Endodermal cell (in vitro differentiated cells): ENCODE measurements at regions not wholly inside any gene's neighbourhood (a gene's known extent, or its start where the extent isn't known, plus 50 kb on each side); places are given as distances from the start of the nearest gene placed in this dataset.

Experiments
- DNase-seq: peaks from one replicate; pipeline ENCODE4 v3.0.0-alpha.2; 2017
- H3K27ac ChIP-seq: 2 replicates; pipeline ENCODE4 v1.5.1; 2013; ENCODE audit warnings: mild to moderate bottlenecking, low read depth, low read length, moderate library complexity
- H3K27me3 ChIP-seq: 2 replicates; pipeline ENCODE4 v1.6.1; 2013; ENCODE audit warnings: mild to moderate bottlenecking, low read length, moderate library complexity; ENCODE audit not compliant: insufficient read depth, control insufficient read depth, poor library complexity, severe bottlenecking
- H3K36me3 ChIP-seq: 2 replicates; pipeline ENCODE4 v1.7.0; 2013; ENCODE audit warnings: mild to moderate bottlenecking, low read length, moderate library complexity; ENCODE audit not compliant: control insufficient read depth, insufficient read depth
- H3K4me1 ChIP-seq: one replicate; pipeline ENCODE4 v1.7.0; 2013; ENCODE audit warnings: low read length; ENCODE audit not compliant: control insufficient read depth, insufficient read depth
- H3K4me3 ChIP-seq: 2 replicates; pipeline ENCODE4 v1.5.1; 2013; ENCODE audit warnings: mild to moderate bottlenecking, low read length, moderate library complexity
- H3K9ac ChIP-seq: 2 replicates; pipeline ENCODE4 v1.6.1; 2013; ENCODE audit warnings: mild to moderate bottlenecking, low read length, moderate library complexity; ENCODE audit not compliant: poor library complexity, severe bottlenecking; ENCODE audit errors: extremely low read depth
- H3K9me3 ChIP-seq: 2 replicates; pipeline ENCODE4 v1.6.1; 2013; ENCODE audit warnings: mild to moderate bottlenecking, low read length, moderate library complexity; ENCODE audit not compliant: control insufficient read depth
- H3K27ac Mint-ChIP-seq: 2 replicates; pipeline ENCODE4 v1.8.0; 2020; ENCODE audit warnings: mixed read lengths
- H3K27me3 Mint-ChIP-seq: 2 replicates; pipeline ENCODE4 v1.8.0; 2021; ENCODE audit warnings: mild to moderate bottlenecking, mixed read lengths; ENCODE audit not compliant: insufficient read depth
- H3K36me3 Mint-ChIP-seq: 2 replicates; pipeline ENCODE4 v1.8.0; 2020; ENCODE audit warnings: low read depth, mixed read lengths
- H3K4me1 Mint-ChIP-seq: 2 replicates; pipeline ENCODE4 v1.8.0; 2020; ENCODE audit warnings: mixed read lengths
- H3K4me3 Mint-ChIP-seq: 2 replicates; pipeline ENCODE4 v1.8.0; 2020; ENCODE audit warnings: mild to moderate bottlenecking, moderate library complexity, mixed read lengths
- H3K9me3 Mint-ChIP-seq: 2 replicates; pipeline ENCODE4 v1.8.0; 2020; ENCODE audit warnings: mild to moderate bottlenecking, mixed read lengths
- CTCF ChIP-seq: fragments of 200-600 bp; sonication (generic); conservative IDR thresholded peaks from 2 replicates; pipeline ENCODE4 v1.5.0; 2021; ENCODE audit warnings: antibody characterized with exemption, mild to moderate bottlenecking
- WGBS, 2 experiments: methylation state at CpG; one replicate each; pipeline versions ENCODE4 v1.1.5 to v1.1.7; 2013; ENCODE audit warnings: missing lambda C conversion rate in 2 of 2, mixed read lengths in 1 of 2; ENCODE audit not compliant: insufficient coverage in 1 of 2, insufficient read length in 1 of 2; 5-methylcytosine and 5-hydroxymethylcytosine counted together

GRCh38 chr3:188041193-188041592 is 112.8 kb upstream of the LPP start:
- H3K27ac Mint-ChIP-seq, result no peak overlapping the region
- Histone ChIP-seq H3K27ac (no peak overlapping the region), H3K4me1 (peaks cover 13% of the 10 kb centered on the region), H3K4me3 (no peak overlapping the region), H3K27me3 (no peaks in the 10 kb centered on the region), H3K36me3 (no peaks in the 10 kb centered on the region), H3K9me3 (no peaks in the 10 kb centered on the region), H3K9ac (no peak overlapping the region)
- no peaks in the 10 kb centered on the region for H3K9me3 Mint-ChIP-seq
- 90% methylated on average over 1 of the region's 1 CpG; no CpG with 5 or more reads in 1 of the 2 experiments for WGBS, 2 experiments
- H3K36me3 Mint-ChIP-seq, result no peaks in the 10 kb centered on the region
- no peak overlapping the region for H3K4me3 Mint-ChIP-seq
- peaks cover 17% of the 10 kb centered on the region for H3K4me1 Mint-ChIP-seq
- peaks cover 5% of the 10 kb centered on the region for H3K27me3 Mint-ChIP-seq
- TF ChIP-seq CTCF, result no peak
- DNase-seq, result no peak

- Mint-ChIP-seq H3K9me3 (no peaks in the 10 kb centered on the region), H3K27me3 (peaks cover 5% of the 10 kb centered on the region), H3K36me3 (no peaks in the 10 kb centered on the region), H3K4me3 (no peak overlapping the region), H3K27ac (no peak overlapping the region), H3K4me1 (peaks cover 10% of the 10 kb centered on the region)
- TF ChIP-seq CTCF, result no peak
- no peaks in the 10 kb centered on the region for H3K36me3 ChIP-seq
- H3K9ac ChIP-seq, result no peak overlapping the region
- no peak overlapping the region for H3K27ac ChIP-seq
- no peak overlapping the region for H3K4me3 ChIP-seq
- H3K27me3 ChIP-seq, result no peaks in the 10 kb centered on the region
- peaks cover 6% of the 10 kb centered on the region for H3K4me1 ChIP-seq
- no peaks in the 10 kb centered on the region for H3K9me3 ChIP-seq
- no peak for DNase-seq
- WGBS, 2 experiments, result 86 to 89% methylated on average over 5 of the region's 5 CpGs
Observed at GRCh38 chr3:188041895-188042294, 112.1 kb upstream of the LPP start.

DNA sequence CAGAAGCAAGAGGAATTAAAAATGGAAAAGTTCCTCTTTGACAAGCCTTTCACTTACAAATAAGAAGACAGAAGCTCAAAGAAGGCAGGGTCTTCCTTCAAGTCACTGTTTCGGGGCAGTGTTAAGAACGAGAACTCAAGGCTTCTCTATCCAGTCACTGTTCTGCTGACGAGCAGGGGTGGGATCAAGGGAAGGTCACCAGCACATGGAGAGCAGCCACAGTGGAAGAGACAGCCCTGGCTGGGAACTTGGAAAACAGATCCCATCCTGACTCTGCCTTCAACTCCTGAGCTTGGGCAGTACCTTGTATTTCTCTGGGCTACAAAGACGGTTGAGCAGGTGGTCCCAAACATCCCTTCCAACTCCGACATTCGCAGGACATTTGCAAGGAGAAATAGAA is 111.5 kb upstream of the LPP start:
- Histone ChIP-seq H3K27me3 (peaks cover 4% of the 10 kb centered on the region), H3K27ac (no peak overlapping the region), H3K36me3 (no peaks in the 10 kb centered on the region), H3K9ac (no peak overlapping the region), H3K9me3 (no peaks in the 10 kb centered on the region), H3K4me1 (peaks cover 5% of the 10 kb centered on the region), H3K4me3 (no peak overlapping the region)
- H3K9me3 Mint-ChIP-seq, result no peaks in the 10 kb centered on the region
- H3K4me3 Mint-ChIP-seq, result no peak overlapping the region
- no peak for DNase-seq
- H3K4me1 Mint-ChIP-seq, result peaks cover 4% of the 10 kb centered on the region
- no peak for TF ChIP-seq CTCF
- H3K36me3 Mint-ChIP-seq, result no peaks in the 10 kb centered on the region
- H3K27ac Mint-ChIP-seq, result no peak overlapping the region
- WGBS, 2 experiments, result 69 to 89% methylated on average over 2 to 6 of the region's 6 CpGs
- peaks cover 7% of the 10 kb centered on the region for H3K27me3 Mint-ChIP-seq
